ENCODE measurements at regions not wholly inside any gene's neighbourhood (a gene's known extent, or its start where the extent isn't known, plus 50 kb on each side); places are given as distances from the start of the nearest gene placed in this dataset.

GRCh38 chr15:39086641-39087040, 494.2 kb upstream of the THBS1 start:
- Mint-ChIP-seq H3K36me3 (ENCODE audit: low read depth) (no peaks in the 10 kb centered on the region), H3K27me3 (ENCODE audit: low read depth) (peaks cover 27% of the 10 kb centered on the region), H3K4me1 (ENCODE audit: low read depth) (peaks cover 8% of the 10 kb centered on the region), H3K27ac (no peak overlapping the region), H3K4me3 (no peak overlapping the region), H3K9me3 (ENCODE audit: insufficient read depth) (no peaks in the 10 kb centered on the region)
- CTCF ChIA-PET = no interaction called here
- no peak for ATAC-seq
- DNase-seq = no peak
- POLR2A ChIA-PET = no interaction called here

GRCh38 chr15:39088156-39088555, 492.7 kb upstream of the THBS1 start:
- POLR2A ChIA-PET = no interaction called here
- H3K4me3 Mint-ChIP-seq = no peak overlapping the region
- no peak overlapping the region for H3K27ac Mint-ChIP-seq

GRCh38 chr15:39092354-39092753, 488.5 kb upstream of the THBS1 start:
- no peak overlapping the region for H3K27ac Mint-ChIP-seq
- CTCF ChIA-PET = no interaction called here

More at GRCh38 chr15:39088156-39088555, 492.7 kb upstream of the THBS1 start:
- Mint-ChIP-seq H3K9me3 (ENCODE audit: insufficient read depth) (no peaks in the 10 kb centered on the region), H3K27me3 (ENCODE audit: low read depth) (peaks cover 24% of the 10 kb centered on the region), H3K36me3 (ENCODE audit: low read depth) (no peaks in the 10 kb centered on the region), H3K4me1 (ENCODE audit: low read depth) (peaks cover 8% of the 10 kb centered on the region)
- ATAC-seq (no peak), DNase-seq (no peak)
- CTCF ChIA-PET = no interaction called here

DNA sequence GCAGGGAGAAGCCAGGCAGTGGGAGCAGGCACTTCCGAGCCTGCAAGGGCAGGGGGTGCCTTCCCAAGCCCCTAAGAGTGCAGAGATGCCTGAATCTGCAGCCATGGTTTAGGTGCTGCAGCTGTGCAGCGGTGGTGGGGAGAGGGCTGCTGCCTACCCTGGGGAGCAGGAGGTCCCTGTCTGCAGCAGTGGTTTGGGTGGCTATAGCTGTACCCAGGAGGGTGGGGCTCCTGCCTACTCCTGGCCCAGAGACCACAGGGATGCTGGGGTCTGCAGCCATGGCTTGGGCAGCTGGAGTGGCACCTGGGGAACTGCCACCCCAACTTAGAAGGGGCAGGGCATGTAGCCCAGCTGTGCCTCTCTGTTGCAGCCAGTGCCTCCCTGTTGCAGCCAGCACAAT, 488.1 kb upstream of the THBS1 start:
- DNase-seq = no peak
- ATAC-seq = no peak
- Mint-ChIP-seq H3K27me3 (ENCODE audit: low read depth) (peaks cover 27% of the 10 kb centered on the region), H3K27ac (no peak overlapping the region), H3K4me1 (ENCODE audit: low read depth) (no peaks in the 10 kb centered on the region), H3K36me3 (ENCODE audit: low read depth) (no peaks in the 10 kb centered on the region), H3K4me3 (no peak overlapping the region), H3K9me3 (ENCODE audit: insufficient read depth) (no peaks in the 10 kb centered on the region)
- CTCF ChIA-PET = no interaction called here
- POLR2A ChIA-PET = no interaction called here

More at GRCh38 chr15:39092354-39092753, 488.5 kb upstream of the THBS1 start:
- no peaks in the 10 kb centered on the region for H3K9me3 Mint-ChIP-seq (ENCODE audit: insufficient read depth)
- no peaks in the 10 kb centered on the region for H3K4me1 Mint-ChIP-seq (ENCODE audit: low read depth)
- no peak for DNase-seq
- H3K27me3 Mint-ChIP-seq (ENCODE audit: low read depth) = peaks cover 23% of the 10 kb centered on the region
- no peak for ATAC-seq
- H3K36me3 Mint-ChIP-seq (ENCODE audit: low read depth) = no peaks in the 10 kb centered on the region
- POLR2A ChIA-PET = no interaction called here
- no peak overlapping the region for H3K4me3 Mint-ChIP-seq

GRCh38 chr15:39094116-39094515, 486.8 kb upstream of the THBS1 start:
- POLR2A ChIA-PET = no interaction called here
- Mint-ChIP-seq H3K4me1 (ENCODE audit: low read depth) (no peaks in the 10 kb centered on the region), H3K36me3 (ENCODE audit: low read depth) (no peaks in the 10 kb centered on the region), H3K4me3 (no peak overlapping the region), H3K27ac (no peak overlapping the region), H3K9me3 (ENCODE audit: insufficient read depth) (no peaks in the 10 kb centered on the region), H3K27me3 (ENCODE audit: low read depth) (peaks cover 29% of the 10 kb centered on the region)
- CTCF ChIA-PET = no interaction called here
- DNase-seq (no peak), ATAC-seq (no peak)

DNA sequence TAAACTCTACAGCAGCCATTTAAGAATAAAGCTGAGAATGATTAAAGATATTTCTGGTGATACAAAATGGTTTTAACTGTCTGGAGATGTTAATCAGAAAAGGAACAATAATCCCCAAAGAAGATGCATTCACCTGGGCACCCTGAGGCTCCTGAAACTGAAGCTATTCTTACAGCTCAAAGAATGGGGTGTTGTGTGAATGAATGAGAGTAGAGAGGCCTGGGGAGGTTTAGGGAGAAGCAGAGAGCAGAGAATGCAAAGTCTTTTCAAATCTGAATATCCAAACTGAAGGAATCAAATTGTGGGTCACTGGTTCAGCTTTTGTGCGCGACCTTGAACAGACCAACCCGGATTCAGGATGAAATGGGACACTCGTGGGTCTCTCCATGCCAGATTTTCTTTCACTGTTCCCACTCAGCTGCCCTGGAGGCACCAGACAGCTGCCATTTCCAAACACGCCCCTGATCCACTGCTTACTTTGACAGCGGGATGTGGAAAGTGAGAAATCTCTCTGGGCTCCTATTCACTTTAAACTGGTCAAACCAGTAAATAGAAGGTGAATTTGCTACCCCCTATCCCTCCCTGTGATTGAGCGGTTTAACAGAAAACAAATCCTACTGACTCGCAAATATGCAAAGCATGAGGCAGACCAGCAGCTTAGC, 485.5 kb upstream of the THBS1 start:
- H3K27me3 Mint-ChIP-seq (ENCODE audit: low read depth) = peaks cover 22% of the 10 kb centered on the region
- H3K4me3 Mint-ChIP-seq = no peak overlapping the region
- H3K9me3 Mint-ChIP-seq (ENCODE audit: insufficient read depth) = no peaks in the 10 kb centered on the region
- H3K27ac Mint-ChIP-seq = no peak overlapping the region
- ChIA-PET POLR2A (no interaction called here), CTCF (no interaction called here)
- ATAC-seq (no peak), DNase-seq (no peak)
- H3K4me1 Mint-ChIP-seq (ENCODE audit: low read depth) = no peaks in the 10 kb centered on the region
- no peaks in the 10 kb centered on the region for H3K36me3 Mint-ChIP-seq (ENCODE audit: low read depth)

DNA sequence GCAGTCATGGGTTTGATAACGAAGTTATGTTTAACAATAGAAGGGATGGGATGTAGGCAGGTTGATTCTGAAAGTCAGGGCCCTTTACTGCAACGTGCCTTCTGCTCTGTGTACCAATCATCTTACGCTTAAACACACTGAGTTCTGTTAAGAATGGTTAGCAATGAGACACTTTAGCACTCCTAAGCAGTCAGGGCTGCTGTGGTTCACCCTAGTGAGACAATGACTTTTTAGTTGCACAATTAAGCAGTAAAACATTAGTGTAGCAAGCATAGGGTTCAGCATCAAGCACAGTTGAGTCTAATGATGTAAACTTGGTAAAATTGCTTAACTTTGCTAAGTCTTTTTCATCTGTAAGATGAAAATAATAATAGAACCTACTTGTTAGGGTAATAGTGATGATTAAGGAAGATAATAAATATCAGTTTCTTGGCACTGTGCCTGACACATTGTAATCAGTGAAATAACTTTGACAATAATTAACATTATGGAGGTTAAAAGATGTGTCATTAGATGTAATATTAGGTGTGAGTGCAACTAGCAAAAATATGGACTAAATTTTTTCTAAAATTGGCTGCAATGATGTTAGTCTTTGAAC, 484.2 kb upstream of the THBS1 start:
- no peaks in the 10 kb centered on the region for H3K36me3 Mint-ChIP-seq (ENCODE audit: low read depth)
- no peaks in the 10 kb centered on the region for H3K4me1 Mint-ChIP-seq (ENCODE audit: low read depth)
- H3K27me3 Mint-ChIP-seq (ENCODE audit: low read depth) = peaks cover 24% of the 10 kb centered on the region
- H3K9me3 Mint-ChIP-seq (ENCODE audit: insufficient read depth) = no peaks in the 10 kb centered on the region
- no peak overlapping the region for H3K4me3 Mint-ChIP-seq
- H3K27ac Mint-ChIP-seq = no peak overlapping the region
- ChIA-PET CTCF (interaction anchor here (0.8 kb wide), 1 partner anchor 280 kb away, joined by 3 read pairs; no protein-coding TSS in a partner anchor), POLR2A (no interaction called here)
- no peak for DNase-seq
- ATAC-seq = no peak

DNA sequence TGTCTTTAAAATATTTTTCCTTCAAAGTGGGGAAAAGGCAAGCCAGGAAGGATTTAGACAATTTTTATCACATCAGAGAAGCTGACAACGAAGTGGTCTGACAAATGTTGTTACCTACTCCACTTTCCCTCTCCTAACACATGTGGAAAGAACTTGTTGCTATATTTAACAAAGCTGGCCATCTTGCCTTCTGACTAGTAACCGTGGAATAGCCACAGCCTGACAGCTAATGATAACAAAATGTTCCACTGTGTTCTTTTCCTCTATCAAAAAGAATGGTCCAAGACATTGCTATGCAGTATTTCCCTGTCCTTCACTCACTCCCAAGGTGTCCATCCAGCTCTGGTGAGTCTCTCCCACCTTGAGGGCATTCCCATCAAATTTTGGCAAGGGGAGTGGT, 481.4 kb upstream of the THBS1 start:
- no peak for DNase-seq
- ChIA-PET POLR2A (no interaction called here), CTCF (no interaction called here)
- no peak for ATAC-seq
- Mint-ChIP-seq H3K36me3 (ENCODE audit: low read depth) (no peaks in the 10 kb centered on the region), H3K9me3 (ENCODE audit: insufficient read depth) (no peaks in the 10 kb centered on the region), H3K4me3 (no peak overlapping the region), H3K27me3 (ENCODE audit: low read depth) (peaks cover 22% of the 10 kb centered on the region), H3K27ac (no peak overlapping the region), H3K4me1 (ENCODE audit: low read depth) (no peaks in the 10 kb centered on the region)

GRCh38 chr15:39100106-39100660, 480.7 kb upstream of the THBS1 start:
- Mint-ChIP-seq H3K27me3 (ENCODE audit: low read depth) (peaks cover 22% of the 10 kb centered on the region), H3K27ac (no peak overlapping the region), H3K4me1 (ENCODE audit: low read depth) (no peaks in the 10 kb centered on the region), H3K36me3 (ENCODE audit: low read depth) (no peaks in the 10 kb centered on the region), H3K9me3 (ENCODE audit: insufficient read depth) (no peaks in the 10 kb centered on the region), H3K4me3 (no peak overlapping the region)
- CTCF ChIA-PET = no interaction called here
- POLR2A ChIA-PET = no interaction called here
- DNase-seq (no peak), ATAC-seq (no peak)

GRCh38 chr15:39102431-39102830, 478.4 kb upstream of the THBS1 start:
- ATAC-seq (no peak), DNase-seq (no peak)
- POLR2A ChIA-PET = no interaction called here
- Mint-ChIP-seq H3K9me3 (ENCODE audit: insufficient read depth) (no peaks in the 10 kb centered on the region), H3K27me3 (ENCODE audit: low read depth) (peaks cover 21% of the 10 kb centered on the region), H3K4me1 (ENCODE audit: low read depth) (no peaks in the 10 kb centered on the region), H3K27ac (no peak overlapping the region), H3K36me3 (ENCODE audit: low read depth) (no peaks in the 10 kb centered on the region), H3K4me3 (no peak overlapping the region)
- CTCF ChIA-PET = no interaction called here

DNA sequence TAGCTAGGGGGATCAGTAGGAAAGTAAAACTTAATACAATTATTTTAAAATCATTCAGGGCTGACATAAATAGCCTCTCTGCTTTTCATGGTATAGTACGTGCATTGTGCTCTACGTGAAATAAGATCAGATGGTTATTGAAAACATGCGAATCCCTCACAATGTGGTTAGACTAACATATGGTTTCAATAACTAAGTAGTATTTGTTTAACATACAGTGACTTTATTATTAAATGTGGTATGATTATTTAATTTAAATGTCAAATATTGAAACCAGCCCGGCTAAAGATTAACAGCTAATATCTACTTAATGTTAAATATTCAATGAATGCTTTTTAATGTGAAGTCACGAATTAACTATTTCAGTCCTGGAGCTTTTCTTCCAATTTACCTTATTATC, 473.9 kb upstream of the THBS1 start:
- no peaks in the 10 kb centered on the region for H3K4me1 Mint-ChIP-seq (ENCODE audit: low read depth)
- H3K36me3 Mint-ChIP-seq (ENCODE audit: low read depth) = no peaks in the 10 kb centered on the region
- ChIA-PET CTCF (interaction anchor here (0.8 kb wide), 1 partner anchor 18 kb away, joined by 3 read pairs; no protein-coding TSS in a partner anchor), POLR2A (no interaction called here)
- peaks cover 13% of the 10 kb centered on the region for H3K27me3 Mint-ChIP-seq (ENCODE audit: low read depth)
- H3K9me3 Mint-ChIP-seq (ENCODE audit: insufficient read depth) = no peaks in the 10 kb centered on the region
- no peak overlapping the region for H3K27ac Mint-ChIP-seq
- ATAC-seq (no peak), DNase-seq (no peak)
- no peak overlapping the region for H3K4me3 Mint-ChIP-seq

GRCh38 chr15:39108021-39108420, 472.9 kb upstream of the THBS1 start:
- ChIA-PET POLR2A (no interaction called here), CTCF (no interaction called here)
- ATAC-seq = no peak
- Mint-ChIP-seq H3K4me3 (no peak overlapping the region), H3K27me3 (ENCODE audit: low read depth) (peaks cover 11% of the 10 kb centered on the region), H3K9me3 (ENCODE audit: insufficient read depth) (no peaks in the 10 kb centered on the region), H3K4me1 (ENCODE audit: low read depth) (no peaks in the 10 kb centered on the region), H3K36me3 (ENCODE audit: low read depth) (no peaks in the 10 kb centered on the region), H3K27ac (no peak overlapping the region)
- DNase-seq = no peak

DNA sequence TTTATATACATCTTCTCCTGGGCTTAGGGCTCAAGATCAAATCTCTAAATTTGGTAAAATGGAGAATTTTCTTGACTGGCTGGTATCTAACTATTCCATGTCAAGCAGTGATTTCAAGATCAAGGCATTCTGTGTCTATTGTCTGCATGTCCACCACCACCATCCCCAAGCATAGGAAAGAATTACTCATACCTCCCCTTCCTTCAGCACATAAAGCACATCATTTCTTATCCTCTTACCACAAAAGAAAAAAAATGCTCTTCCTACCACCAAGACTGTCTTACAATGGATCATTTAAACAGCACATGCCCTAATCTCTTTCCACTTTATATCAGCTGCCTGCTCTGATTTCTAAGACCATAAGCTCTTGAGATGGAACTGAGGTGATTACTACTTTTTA, 470.5 kb upstream of the THBS1 start:
- POLR2A ChIA-PET = no interaction called here
- H3K27me3 Mint-ChIP-seq (ENCODE audit: low read depth) = peaks cover 11% of the 10 kb centered on the region
- no peaks in the 10 kb centered on the region for H3K4me1 Mint-ChIP-seq (ENCODE audit: low read depth)
- CTCF ChIA-PET = no interaction called here
- no peaks in the 10 kb centered on the region for H3K9me3 Mint-ChIP-seq (ENCODE audit: insufficient read depth)
- H3K36me3 Mint-ChIP-seq (ENCODE audit: low read depth) = no peaks in the 10 kb centered on the region
- DNase-seq (no peak), ATAC-seq (no peak)
- H3K4me3 Mint-ChIP-seq = no peak overlapping the region
- no peak overlapping the region for H3K27ac Mint-ChIP-seq
